ENCODE measurements at regions not wholly inside any gene's neighbourhood (a gene's known extent, or its start where the extent isn't known, plus 50 kb on each side); places are given as distances from the start of the nearest gene placed in this dataset.

DNA sequence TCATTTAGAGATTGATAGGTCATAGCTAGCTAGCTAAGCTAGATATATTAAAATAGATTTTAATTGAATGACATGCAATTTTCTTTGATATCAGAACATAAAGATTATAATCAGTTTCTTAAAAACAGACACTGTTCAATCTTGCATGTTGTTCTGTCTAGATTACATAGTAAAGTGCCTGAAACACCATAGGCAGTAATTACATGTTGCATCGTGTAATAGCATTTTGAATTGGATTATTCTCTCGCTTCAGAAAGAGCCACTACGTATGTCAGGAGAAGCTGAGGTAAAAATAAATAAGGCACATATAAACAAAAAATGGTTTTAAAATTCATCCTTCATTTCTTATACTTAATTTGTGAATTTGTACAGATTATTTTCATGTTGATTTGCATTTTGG lies 148.0 kb upstream of the CDH12 start:
- no peaks in the 10 kb centered on the region for H3K9me3 ChIP-seq (ENCODE audit: control insufficient read depth, low read depth, low read length)
- H2BK15ac ChIP-seq (ENCODE audit: low read depth, low read length): no peak overlapping the region
- H3K4me1 Mint-ChIP-seq: no peaks in the 10 kb centered on the region
- no peaks in the 10 kb centered on the region for H3K79me2 ChIP-seq (ENCODE audit: insufficient read depth, low read length)
- no peak overlapping the region for H4K91ac ChIP-seq (ENCODE audit: insufficient read length, low read depth, low read length)
- H4K20me1 ChIP-seq (ENCODE audit: control insufficient read depth, insufficient read depth, insufficient read length): no peaks in the 10 kb centered on the region
- H2BK120ac ChIP-seq (ENCODE audit: low read depth, low read length, poor library complexity, severe bottlenecking): no peak overlapping the region
- H3K79me1 ChIP-seq (ENCODE audit: insufficient read depth, low read depth, low read length, poor library complexity, severe bottlenecking): no peaks in the 10 kb centered on the region
- H3K4me3 Mint-ChIP-seq: no peak overlapping the region
- H3K14ac ChIP-seq (ENCODE audit: insufficient read depth, low read length): no peak overlapping the region
- no peak overlapping the region for H2BK12ac ChIP-seq (ENCODE audit: insufficient read length, low read depth, low read length)
- TF ChIP-seq, protein P1, sequence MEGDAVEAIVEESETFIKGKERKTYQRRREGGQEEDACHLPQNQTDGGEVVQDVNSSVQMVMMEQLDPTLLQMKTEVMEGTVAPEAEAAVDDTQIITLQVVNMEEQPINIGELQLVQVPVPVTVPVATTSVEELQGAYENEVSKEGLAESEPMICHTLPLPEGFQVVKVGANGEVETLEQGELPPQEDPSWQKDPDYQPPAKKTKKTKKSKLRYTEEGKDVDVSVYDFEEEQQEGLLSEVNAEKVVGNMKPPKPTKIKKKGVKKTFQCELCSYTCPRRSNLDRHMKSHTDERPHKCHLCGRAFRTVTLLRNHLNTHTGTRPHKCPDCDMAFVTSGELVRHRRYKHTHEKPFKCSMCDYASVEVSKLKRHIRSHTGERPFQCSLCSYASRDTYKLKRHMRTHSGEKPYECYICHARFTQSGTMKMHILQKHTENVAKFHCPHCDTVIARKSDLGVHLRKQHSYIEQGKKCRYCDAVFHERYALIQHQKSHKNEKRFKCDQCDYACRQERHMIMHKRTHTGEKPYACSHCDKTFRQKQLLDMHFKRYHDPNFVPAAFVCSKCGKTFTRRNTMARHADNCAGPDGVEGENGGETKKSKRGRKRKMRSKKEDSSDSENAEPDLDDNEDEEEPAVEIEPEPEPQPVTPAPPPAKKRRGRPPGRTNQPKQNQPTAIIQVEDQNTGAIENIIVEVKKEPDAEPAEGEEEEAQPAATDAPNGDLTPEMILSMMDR (conservative IDR thresholded peaks at IDR 0.05): no peak
- no peaks in the 10 kb centered on the region for H3K9me3 Mint-ChIP-seq
- H3T11ph ChIP-seq (ENCODE audit: low read length): no peak overlapping the region
- H4K5ac ChIP-seq (ENCODE audit: insufficient read length, low read depth, low read length): no peak overlapping the region
- H3K27ac ChIP-seq (ENCODE audit: insufficient read length, low read depth, low read length): no peak overlapping the region
- no peaks in the 10 kb centered on the region for H3K27me3 Mint-ChIP-seq (ENCODE audit: low read depth)
- no peak for DNase-seq
- H3K36me3 Mint-ChIP-seq (ENCODE audit: insufficient read depth in 1 of 3, low read depth in 3 of 3): no peaks in the 10 kb centered on the region
- H2BK20ac ChIP-seq (ENCODE audit: low read depth, low read length, poor library complexity, severe bottlenecking): no peak overlapping the region
- no peaks in the 10 kb centered on the region for H3K27me3 ChIP-seq (ENCODE audit: insufficient read depth, low read length)
- no peak overlapping the region for H2AFZ ChIP-seq (ENCODE audit: low read length)
- no peak overlapping the region for H2AK5ac ChIP-seq (ENCODE audit: insufficient read length, low read length)
- H2BK5ac ChIP-seq (ENCODE audit: insufficient read length, low read length): no peak overlapping the region
- H3K56ac ChIP-seq (ENCODE audit: insufficient read length, low read depth, low read length): no peak overlapping the region
- H3K18ac ChIP-seq (ENCODE audit: insufficient read length, low read depth, low read length): no peak overlapping the region
- H3K23me2 ChIP-seq (ENCODE audit: insufficient read length, low read depth, low read length, poor library complexity, severe bottlenecking): no peaks in the 10 kb centered on the region
- H3K9ac ChIP-seq (ENCODE audit: extremely low read depth, insufficient read length, low read length): no peak overlapping the region
- no peak overlapping the region for H3K27ac Mint-ChIP-seq
- no peak overlapping the region for H3K23ac ChIP-seq (ENCODE audit: insufficient read length, low read depth, low read length)
- no peak overlapping the region for H3K4ac ChIP-seq (ENCODE audit: low read depth, low read length)
- no peak overlapping the region for H4K8ac ChIP-seq (replicated peaks; ENCODE audit: insufficient read length, low read depth, low read length)
- no CpG with 5 or more reads among the region's 3 CpGs for WGBS (ENCODE audit: extremely low coverage, insufficient read length, low lambda C conversion rate)
- no peak overlapping the region for H3K4me2 ChIP-seq (ENCODE audit: insufficient read depth, insufficient read length, low read length)
- no peaks in the 10 kb centered on the region for H3K4me1 ChIP-seq (ENCODE audit: insufficient read depth, low read length)

All from H9 (cell line).